ENCODE measurements at regions not wholly inside any gene's neighbourhood (a gene's known extent, or its start where the extent isn't known, plus 50 kb on each side); places are given as distances from the start of the nearest gene placed in this dataset.

DNA sequence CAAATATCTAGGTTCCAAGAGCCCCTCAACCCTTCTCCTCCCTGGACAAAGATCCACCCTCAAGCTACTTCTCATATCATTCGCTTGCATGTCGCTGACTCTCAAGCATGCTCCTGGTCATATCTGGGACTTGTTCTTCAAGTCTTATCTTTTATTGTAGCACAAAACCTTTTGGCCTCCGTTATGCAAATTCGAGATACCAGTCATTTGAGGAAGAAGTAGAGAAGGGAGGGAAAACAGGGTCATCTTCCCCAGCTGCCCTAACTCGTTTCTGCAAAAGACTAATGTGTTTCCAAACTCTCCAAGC, 63.8 kb upstream of the ETS2 start:
- Mint-ChIP-seq H3K27me3 (ENCODE audit: insufficient read depth, low read depth) (peaks cover 3% of the 10 kb centered on the region), H3K4me1 (peaks cover 11% of the 10 kb centered on the region), H3K9me3 (peaks cover 4% of the 10 kb centered on the region), H3K4me3 (no peak overlapping the region), H3K27ac (no peak overlapping the region), H3K36me3 (no peaks in the 10 kb centered on the region)
- no peaks in the 10 kb centered on the region for H3K27me3 ChIP-seq
- H3K79me2 ChIP-seq (ENCODE audit: low read depth), result no peaks in the 10 kb centered on the region
- no peak overlapping the region for H3K27ac ChIP-seq
- H3K9me3 ChIP-seq (ENCODE audit: low read depth), result no peaks in the 10 kb centered on the region
- DNase-seq (ENCODE audit: low spot score), result no peak
- H3F3A ChIP-seq (ENCODE audit: low read depth), result no peaks in the 10 kb centered on the region
- H3K9ac ChIP-seq, result no peak overlapping the region
- H3K4me2 ChIP-seq, result no peak overlapping the region
- H4K20me1 ChIP-seq (ENCODE audit: low read depth), result no peaks in the 10 kb centered on the region
- no peak overlapping the region for H2AFZ ChIP-seq (replicated peaks)
- no peaks in the 10 kb centered on the region for H3K36me3 ChIP-seq
- TF ChIP-seq, protein P1, sequence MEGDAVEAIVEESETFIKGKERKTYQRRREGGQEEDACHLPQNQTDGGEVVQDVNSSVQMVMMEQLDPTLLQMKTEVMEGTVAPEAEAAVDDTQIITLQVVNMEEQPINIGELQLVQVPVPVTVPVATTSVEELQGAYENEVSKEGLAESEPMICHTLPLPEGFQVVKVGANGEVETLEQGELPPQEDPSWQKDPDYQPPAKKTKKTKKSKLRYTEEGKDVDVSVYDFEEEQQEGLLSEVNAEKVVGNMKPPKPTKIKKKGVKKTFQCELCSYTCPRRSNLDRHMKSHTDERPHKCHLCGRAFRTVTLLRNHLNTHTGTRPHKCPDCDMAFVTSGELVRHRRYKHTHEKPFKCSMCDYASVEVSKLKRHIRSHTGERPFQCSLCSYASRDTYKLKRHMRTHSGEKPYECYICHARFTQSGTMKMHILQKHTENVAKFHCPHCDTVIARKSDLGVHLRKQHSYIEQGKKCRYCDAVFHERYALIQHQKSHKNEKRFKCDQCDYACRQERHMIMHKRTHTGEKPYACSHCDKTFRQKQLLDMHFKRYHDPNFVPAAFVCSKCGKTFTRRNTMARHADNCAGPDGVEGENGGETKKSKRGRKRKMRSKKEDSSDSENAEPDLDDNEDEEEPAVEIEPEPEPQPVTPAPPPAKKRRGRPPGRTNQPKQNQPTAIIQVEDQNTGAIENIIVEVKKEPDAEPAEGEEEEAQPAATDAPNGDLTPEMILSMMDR (IDR thresholded peaks at IDR 0.05), result no peak
- TF ChIP-seq EZH2 (IDR thresholded peaks at IDR 0.05) (no peak), EZH2phosphoT487 (IDR thresholded peaks at IDR 0.05) (no peak)
- peaks cover 7% of the 10 kb centered on the region for H3K4me1 ChIP-seq
- H3K4me3 ChIP-seq, result no peak overlapping the region

DNA sequence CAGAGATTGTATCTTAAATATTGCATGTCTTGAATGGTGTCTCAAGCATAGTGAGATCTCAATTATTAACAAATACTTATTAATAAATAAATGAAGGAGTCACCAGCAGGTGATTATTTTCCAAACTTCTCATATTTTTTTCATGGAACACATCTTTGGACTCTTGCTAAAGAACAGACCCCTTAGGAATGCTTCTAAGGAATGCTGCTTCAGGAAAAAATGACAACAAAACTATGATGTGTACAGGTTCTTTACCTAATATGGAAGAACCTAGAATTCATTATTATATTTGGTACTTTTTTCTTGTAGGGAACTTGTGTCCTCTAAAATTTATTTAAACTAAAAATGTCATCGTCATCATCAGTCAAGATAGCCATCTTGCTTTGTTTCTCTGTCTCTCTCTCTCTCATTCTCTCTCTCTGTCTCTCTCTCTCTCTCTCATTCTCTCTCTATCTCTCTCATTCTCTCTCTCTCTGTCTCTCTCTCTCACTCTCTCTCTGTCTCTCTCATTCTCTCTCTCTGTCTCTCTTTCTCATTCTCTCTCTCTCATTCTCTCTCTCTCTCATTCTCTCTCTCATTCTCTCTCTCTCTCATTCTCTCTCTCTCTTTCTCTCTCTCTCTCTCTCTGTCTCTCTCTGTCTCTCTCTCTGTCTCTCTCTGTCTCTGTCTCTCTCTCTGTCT, 63.0 kb upstream of the ETS2 start:
- H3K36me3 ChIP-seq, result no peaks in the 10 kb centered on the region

DNA sequence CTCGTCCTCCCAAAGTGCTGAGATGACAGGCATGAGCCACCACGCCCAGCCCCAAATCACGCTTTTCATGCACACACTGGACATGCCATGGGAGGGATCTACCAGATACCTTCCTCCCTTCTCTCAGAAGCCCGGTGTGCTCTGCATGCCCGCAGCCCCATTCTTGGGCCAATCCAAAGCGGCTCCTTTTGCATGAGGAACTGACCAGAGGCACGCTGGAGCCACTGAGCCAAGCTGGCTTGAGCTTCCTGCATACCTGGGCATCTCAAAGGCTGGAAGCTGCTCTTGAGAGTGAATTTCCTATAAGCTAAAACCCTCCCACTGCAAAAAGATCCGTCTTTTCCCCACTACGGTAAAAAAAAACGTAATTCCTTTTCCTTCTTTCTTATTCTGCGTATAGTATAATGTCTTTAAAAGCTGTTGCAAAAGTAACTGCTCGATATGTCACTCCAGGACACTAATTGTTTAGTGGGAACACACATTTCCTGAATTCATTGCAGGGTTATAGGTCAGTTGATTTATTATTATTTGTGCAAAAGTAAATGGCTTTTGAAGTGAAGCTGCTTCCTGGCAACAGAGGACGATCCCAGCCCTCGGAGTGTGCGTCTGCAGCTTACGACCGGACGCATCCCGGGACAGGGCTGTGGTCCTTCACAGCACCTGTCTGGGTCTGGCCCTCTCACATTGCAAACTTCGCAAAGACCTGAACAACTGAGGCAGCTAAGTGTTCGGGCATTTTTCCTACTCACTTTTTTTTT, 61.8 kb upstream of the ETS2 start:
- H3K4me2 ChIP-seq, result no peak overlapping the region
- Mint-ChIP-seq H3K9me3 (peaks cover 10% of the 10 kb centered on the region), H3K27ac (no peak overlapping the region), H3K27me3 (ENCODE audit: insufficient read depth, low read depth) (peaks cover 6% of the 10 kb centered on the region), H3K4me3 (no peak overlapping the region), H3K4me1 (peaks cover 11% of the 10 kb centered on the region), H3K36me3 (no peaks in the 10 kb centered on the region)
- H3K27me3 ChIP-seq, result no peaks in the 10 kb centered on the region
- no peak overlapping the region for H3K27ac ChIP-seq
- no peaks in the 10 kb centered on the region for H4K20me1 ChIP-seq (ENCODE audit: low read depth)
- H3K9ac ChIP-seq, result no peak overlapping the region
- H3K4me1 ChIP-seq, result peaks cover 7% of the 10 kb centered on the region
- H3K9me3 ChIP-seq (ENCODE audit: low read depth), result no peaks in the 10 kb centered on the region
- TF ChIP-seq EZH2phosphoT487 (IDR thresholded peaks at IDR 0.05) (no peak), EZH2 (IDR thresholded peaks at IDR 0.05) (no peak)
- TF ChIP-seq, protein P1 (IDR thresholded peaks at IDR 0.05), result no peak
- H2AFZ ChIP-seq (replicated peaks), result no peak overlapping the region
- no peak for DNase-seq (ENCODE audit: low spot score)
- no peaks in the 10 kb centered on the region for H3F3A ChIP-seq (ENCODE audit: low read depth)
- no peaks in the 10 kb centered on the region for H3K79me2 ChIP-seq (ENCODE audit: low read depth)
- H3K4me3 ChIP-seq, result no peak overlapping the region
- no peaks in the 10 kb centered on the region for H3K36me3 ChIP-seq

More for the DNA sequence above, 63.0 kb upstream of the ETS2 start:
- H3K4me2 ChIP-seq, result no peak overlapping the region
- no peak overlapping the region for H3K27ac ChIP-seq
- TF ChIP-seq EZH2 (IDR thresholded peaks at IDR 0.05), result no peak
- no peak for TF ChIP-seq EZH2phosphoT487 (IDR thresholded peaks at IDR 0.05)
- TF ChIP-seq, protein P1 (IDR thresholded peaks at IDR 0.05), result no peak
- H3K27me3 ChIP-seq, result no peaks in the 10 kb centered on the region
- H3K9me3 ChIP-seq (ENCODE audit: low read depth), result no peaks in the 10 kb centered on the region
- H3K4me3 ChIP-seq, result no peak overlapping the region
- no peaks in the 10 kb centered on the region for H3K79me2 ChIP-seq (ENCODE audit: low read depth)
- H2AFZ ChIP-seq (replicated peaks), result no peak overlapping the region
- peaks cover 11% of the 10 kb centered on the region for H3K4me1 Mint-ChIP-seq
- DNase-seq (ENCODE audit: low spot score), result no peak
- H3K9me3 Mint-ChIP-seq, result peaks cover 6% of the 10 kb centered on the region
- H3K4me1 ChIP-seq, result peaks cover 7% of the 10 kb centered on the region
- no peaks in the 10 kb centered on the region for H3F3A ChIP-seq (ENCODE audit: low read depth)
- H3K9ac ChIP-seq, result no peak overlapping the region
- H3K4me3 Mint-ChIP-seq, result no peak overlapping the region
- H3K27ac Mint-ChIP-seq, result no peak overlapping the region
- no peaks in the 10 kb centered on the region for H3K36me3 Mint-ChIP-seq
- peaks cover 3% of the 10 kb centered on the region for H3K27me3 Mint-ChIP-seq (ENCODE audit: insufficient read depth, low read depth)
- no peaks in the 10 kb centered on the region for H4K20me1 ChIP-seq (ENCODE audit: low read depth)
